DMS79 (cell line): ENCODE measurements at regions not wholly inside any gene's neighbourhood (a gene's known extent, or its start where the extent isn't known, plus 50 kb on each side); places are given as distances from the start of the nearest gene placed in this dataset.
"Not testable (repeated sequence)": the region's sequence is repeated elsewhere in the genome, so short reads cannot be mapped to it uniquely, and the experiment has no call there.

Experiments
- DNase-seq: peaks from one replicate; lab custom pipeline; 2025; lab: John Stamatoyannopoulos, UW

- peak; percentile 81 for DNase-seq
Measured at GRCh38 chrX:111041018-111041462, 55.0 kb upstream of the PAK3 start.

DNA sequence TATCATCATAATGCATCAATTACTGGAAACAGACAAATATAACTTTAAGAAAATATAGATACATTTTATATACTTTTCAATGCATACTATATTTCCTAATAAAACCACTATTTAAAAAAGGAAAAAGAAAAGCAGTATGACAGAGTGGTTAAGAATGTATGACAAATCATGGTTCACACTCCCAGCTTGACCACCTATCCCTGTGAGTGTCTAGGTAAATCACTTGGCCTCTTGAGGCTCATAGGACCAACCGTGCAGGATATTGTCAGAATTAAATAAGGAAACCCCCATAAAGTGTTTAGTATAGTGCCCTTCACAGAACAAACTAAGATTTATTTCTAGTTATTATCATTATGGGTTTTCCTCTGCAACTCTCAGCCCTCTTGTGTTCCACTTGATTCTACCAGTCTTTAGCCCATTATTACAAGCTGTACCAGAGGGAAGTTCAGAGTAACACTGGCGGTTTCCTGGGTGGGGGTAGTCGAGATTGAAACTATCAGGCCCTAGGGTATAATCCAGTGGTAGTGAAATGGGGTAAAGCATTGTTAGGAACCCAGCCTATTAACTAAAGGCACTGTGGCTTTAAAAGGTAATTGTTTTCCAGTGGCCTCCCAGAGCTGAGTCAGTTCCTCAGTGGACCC is 55.5 kb upstream of the PAK3 start:
- no peak for DNase-seq

- DNase-seq = no peak
Measured at GRCh38 chrX:111039606-111040005, 56.4 kb upstream of the PAK3 start.

DNA sequence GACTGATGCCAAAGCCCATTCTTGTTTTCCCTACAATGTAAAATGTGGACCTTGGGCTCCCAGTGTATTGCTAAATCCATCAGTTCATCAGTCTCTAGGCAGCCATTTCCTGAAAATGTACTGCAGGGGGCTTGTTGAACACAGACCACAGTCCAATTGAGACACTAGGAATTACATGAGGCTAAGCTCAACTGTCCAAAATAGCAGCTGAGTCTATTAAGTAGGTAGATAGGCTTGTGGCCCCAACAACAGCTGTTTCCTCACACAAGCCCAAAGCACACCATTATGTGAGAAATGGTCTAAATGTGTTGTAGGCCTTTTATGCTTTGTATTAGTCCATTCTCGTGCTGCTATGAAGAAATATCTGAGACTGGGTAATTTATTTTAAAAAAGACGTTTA is 60.0 kb upstream of the PAK3 start:
- DNase-seq = no peak

GRCh38 chrX:111035256-111035655 is 60.7 kb upstream of the PAK3 start:
- no peak for DNase-seq

DNA sequence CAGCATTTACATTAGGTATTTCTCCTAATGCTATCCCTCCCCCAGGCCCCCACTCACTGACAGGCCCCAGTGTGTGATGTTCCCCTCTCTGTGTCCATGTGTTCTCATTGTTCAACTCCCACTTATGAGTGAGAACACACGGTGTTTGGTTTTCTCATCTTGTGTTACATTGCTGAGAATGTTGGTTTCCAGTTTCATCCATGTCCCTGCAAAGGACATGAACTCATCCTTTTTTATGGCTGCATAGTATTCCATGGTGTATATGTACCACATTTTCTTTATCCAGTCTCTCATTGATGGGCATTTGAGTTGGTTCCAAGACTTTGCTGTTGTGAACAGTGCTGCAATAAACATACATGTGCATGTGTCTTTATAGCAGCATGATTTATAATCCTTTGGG is 73.0 kb upstream of the PAK3 start:
- DNase-seq = not testable (repeated sequence)

DNA sequence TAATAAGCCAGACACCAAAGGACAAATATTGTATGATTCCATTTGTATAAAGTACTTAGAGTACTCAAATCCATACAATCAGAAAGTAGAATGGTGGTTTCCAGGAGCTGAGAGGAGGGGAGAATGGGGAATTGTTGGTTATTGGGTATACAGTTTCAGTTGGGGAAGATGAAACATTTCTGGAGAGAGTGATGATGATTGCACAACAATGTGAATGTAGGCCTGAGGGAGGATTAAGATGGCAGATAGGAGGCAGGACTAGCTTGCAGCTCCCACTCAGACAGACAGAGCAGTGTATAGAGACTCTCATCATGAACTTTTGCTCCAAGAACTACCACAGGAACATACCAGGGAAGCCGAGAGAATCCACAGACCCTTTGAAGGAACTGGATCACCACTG is 75.7 kb upstream of the PAK3 start:
- DNase-seq = no peak

DNA sequence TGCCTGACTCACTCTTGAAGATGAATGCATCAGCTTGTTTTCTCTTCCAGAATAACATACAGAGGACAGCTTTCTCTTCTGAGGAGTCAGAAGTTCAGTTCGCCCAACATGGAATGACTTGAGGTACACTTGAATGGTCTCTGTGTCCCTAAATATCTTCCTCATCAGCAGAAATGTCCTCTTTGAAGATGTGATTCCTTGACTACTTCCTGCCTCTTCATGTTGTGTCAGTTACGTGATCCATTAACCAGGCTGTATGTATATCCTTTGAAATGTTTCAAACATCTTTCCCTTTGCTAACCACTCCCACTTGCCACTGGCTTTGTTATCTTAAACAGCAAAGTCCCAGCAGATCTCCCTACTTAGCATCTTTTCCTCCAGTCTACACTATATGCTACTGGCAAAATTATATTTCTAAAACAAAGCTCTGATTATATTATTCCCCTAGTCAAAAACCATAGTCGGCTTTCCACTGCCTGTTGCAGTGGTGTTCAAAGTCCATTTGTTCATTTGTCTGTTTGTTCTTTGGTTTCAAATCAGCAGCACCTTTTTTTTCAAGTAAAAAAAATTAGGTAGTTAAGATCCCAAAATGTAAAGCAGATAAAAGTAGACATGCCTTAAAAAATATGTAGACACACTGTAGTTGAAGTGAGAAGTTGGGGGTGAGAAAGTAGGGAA is 82.1 kb upstream of the PAK3 start:
- no peak for DNase-seq

- DNase-seq = peak; percentile 22
Measured at GRCh38 chrX:111010111-111010510, 85.9 kb upstream of the PAK3 start.

DNA sequence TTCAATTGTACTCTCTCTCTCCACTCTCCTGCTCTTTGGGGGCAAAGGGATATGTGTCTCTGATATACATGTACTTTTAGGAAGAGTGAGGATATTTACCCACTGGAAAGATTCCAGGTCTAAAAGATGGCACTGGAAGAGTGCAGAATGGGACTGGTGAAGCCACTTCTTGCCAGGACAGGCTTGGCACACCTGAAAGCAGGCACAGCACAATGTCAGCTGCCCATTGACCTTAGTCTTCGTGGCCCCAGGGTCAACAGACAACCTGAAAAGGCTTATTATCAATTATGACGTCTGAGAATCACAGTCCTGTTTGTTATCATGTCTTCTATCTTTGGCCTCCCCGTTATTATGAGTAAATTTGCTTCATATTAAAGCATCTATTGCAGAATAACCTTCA is 86.7 kb upstream of the PAK3 start:
- no peak for DNase-seq

DNA sequence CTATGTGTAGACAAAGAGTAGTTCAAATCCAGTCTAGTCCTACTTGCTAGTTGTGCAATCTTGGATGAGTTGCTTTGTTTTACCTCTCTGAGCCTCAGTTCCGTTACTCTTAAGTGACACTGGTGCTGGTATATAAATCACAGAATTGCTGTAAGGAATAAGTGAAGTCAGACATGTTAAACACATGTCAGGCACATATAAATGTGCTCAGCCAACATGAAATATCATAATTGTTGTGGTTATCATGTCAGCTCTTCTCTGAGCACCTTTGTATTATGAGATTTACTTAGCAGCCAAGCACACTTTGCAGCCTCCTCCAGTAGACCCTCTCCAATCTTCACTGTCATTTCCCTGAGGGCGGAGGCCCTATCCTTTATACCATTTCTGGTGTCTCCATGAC is 87.9 kb upstream of the PAK3 start:
- DNase-seq = no peak

GRCh38 chrX:111007238-111007637 is 88.8 kb upstream of the PAK3 start:
- no peak for DNase-seq

- no peak for DNase-seq
Measured at GRCh38 chrX:111006116-111006515, 89.9 kb upstream of the PAK3 start.

DNA sequence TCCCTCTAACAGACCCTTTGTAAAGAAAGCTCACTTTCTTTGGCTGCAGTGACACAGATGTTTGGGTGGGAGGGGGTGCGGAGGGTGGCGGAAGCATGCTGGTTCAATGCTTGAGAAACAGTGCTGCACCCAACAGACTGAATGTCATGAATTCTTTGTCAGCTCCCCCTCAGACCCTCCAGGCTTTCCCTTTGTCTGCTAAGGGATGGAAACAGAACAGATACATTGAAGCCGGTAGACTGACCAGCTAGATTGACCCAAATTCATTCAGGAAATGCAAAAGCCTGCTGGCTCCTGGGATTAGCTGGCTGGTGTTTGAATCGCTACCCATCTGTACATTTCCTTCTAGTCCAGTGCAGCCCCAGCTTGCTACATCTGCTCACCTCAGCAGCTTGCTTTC is 90.8 kb upstream of the PAK3 start:
- no peak for DNase-seq

GRCh38 chrX:111003118-111003517 is 92.9 kb upstream of the PAK3 start:
- DNase-seq = no peak

- DNase-seq = no peak
Measured at GRCh38 chrX:110992611-110993010, 103.4 kb upstream of the PAK3 start.

DNA sequence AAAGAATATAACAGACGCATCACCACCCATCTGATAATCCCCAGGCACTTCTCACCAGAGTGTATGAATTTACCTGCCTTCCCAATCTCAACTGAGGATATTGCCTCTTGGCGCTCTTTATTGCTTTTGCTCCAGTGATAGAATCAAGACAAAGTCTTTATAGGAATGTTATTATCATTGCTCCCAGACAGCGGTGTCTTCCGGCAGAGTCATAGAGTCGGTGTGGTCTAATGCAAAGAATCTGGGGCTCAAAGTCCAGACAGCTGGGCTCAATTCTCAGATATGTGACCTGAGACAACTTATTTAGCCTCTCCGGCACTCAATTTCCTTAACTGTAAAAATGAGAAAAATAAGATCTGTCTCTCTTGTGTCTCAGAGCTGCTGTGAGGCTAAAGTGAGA is 106.1 kb upstream of the PAK3 start:
- DNase-seq = no peak

GRCh38 chrX:110989447-110989846 is 106.5 kb upstream of the PAK3 start:
- no peak for DNase-seq

DNA sequence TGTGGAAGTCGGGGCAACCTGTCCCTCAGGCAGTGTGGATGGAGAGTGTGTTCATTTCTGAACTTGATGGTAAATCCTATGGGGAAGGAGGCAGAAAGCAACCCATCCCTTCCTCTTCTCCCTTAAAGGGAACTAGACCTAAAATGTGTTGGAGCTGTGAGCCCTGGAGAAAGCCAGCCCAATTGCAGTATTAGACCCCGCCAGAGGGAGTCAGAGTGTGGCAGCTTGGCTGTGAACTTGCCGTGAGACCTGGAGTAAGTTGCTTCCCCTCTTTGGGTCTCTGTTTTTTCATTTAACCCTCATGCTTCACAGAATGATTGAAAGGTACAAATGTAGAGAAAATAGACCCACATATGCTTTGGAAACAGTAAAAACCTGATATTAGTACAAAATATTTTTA is 108.7 kb upstream of the PAK3 start:
- DNase-seq = no peak

DNA sequence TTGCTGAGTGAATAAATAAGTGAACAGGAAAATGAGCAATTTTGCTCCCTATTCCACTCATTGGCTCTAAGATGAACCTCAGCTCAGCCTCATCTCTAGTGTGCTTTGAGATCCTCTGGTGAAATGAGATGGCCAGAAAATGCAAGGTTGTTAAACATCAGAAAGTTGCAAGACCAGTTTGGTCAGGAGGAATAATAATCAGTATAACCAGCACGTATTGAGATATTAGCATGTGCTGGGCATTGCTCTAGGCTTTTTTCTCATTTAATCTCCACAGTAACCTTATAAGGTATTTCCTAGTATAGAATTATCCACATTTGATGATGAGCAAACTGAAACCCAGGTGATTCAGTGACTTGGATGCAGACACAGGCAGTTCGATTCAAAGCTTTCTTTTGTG is 110.5 kb upstream of the PAK3 start:
- DNase-seq = no peak

GRCh38 chrX:110983024-110983423 is 113.0 kb upstream of the PAK3 start:
- DNase-seq = no peak

- DNase-seq = no peak
Measured at GRCh38 chrX:110966839-110967238, 129.2 kb upstream of the PAK3 start.

DNA sequence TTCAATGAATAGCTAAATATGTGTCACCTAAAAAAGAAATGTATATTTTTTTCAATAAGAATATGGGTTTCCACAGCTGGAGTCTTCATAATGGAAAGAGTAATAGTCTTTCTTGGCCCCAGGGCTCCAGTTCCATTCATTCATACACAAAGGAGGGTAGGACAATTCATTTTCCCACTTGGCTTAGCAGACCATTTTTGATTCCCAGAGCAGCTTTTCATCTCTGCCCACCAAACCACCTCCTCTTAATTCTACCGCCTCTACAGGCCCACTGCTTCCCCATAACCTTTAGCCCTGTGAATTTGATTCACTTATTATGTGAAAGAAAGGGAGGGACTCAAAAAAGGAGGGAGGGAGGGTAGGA is 129.9 kb upstream of the PAK3 start:
- DNase-seq = no peak

GRCh38 chrX:110965409-110966090 is 130.4 kb upstream of the PAK3 start:
- no peak for DNase-seq
